Tibial nerve (tissue), 4 donors: ENCODE measurements at regions not wholly inside any gene's neighbourhood (a gene's known extent, or its start where the extent isn't known, plus 50 kb on each side); places are given as distances from the start of the nearest gene placed in this dataset.

Source experiments
- DNase-seq, 2 donors: peaks; one replicate each; pipeline ENCODE4 v3.0.0-alpha.2; 2019; ENCODE audit warnings: low spot score in 2 of 2
- H3K27ac ChIP-seq, 4 donors: fragments of 200-600 bp; sonication (generic) in 3 of 4; one replicate each; pipeline ENCODE4 v1.5.1; 2017 to 2019; ENCODE audit warnings: mild to moderate bottlenecking in 1 of 4
- H3K27me3 ChIP-seq, 2 donors: fragments of 200-600 bp; sonication (generic) in 1 of 2; one replicate each; pipeline versions ENCODE4 v1.5.1 to v1.6.0; 2017 to 2019
- H3K36me3 ChIP-seq, 3 donors: fragments of 200-600 bp; sonication (generic); one replicate each; pipeline ENCODE4 v1.5.1; 2018 to 2019
- H3K4me1 ChIP-seq, 4 donors: fragments of 200-600 bp; sonication (generic) in 3 of 4; one replicate each; pipeline ENCODE4 v1.5.1; 2017 to 2019
- H3K4me3 ChIP-seq, 4 donors: fragments of 200-600 bp; sonication (generic) in 3 of 4; one replicate each; pipeline ENCODE4 v1.5.1; 2017 to 2019; ENCODE audit warnings: mild to moderate bottlenecking in 1 of 4, moderate library complexity in 1 of 4
- H3K9me3 ChIP-seq, 4 donors: fragments of 200-600 bp; sonication (generic) in 3 of 4; one replicate each; pipeline ENCODE4 v1.5.1; 2017 to 2019
- CTCF ChIP-seq, 5 experiments: fragments of 200-600 bp in 3 of 5; fragments of 450-650 bp in 2 of 5; sonication (generic) in 3 of 5; IDR thresholded peaks; one replicate each; pipeline ENCODE4 v1.5.1; 2016 to 2019; ENCODE audit warnings: antibody characterized with exemption in 5 of 5, mild to moderate bottlenecking in 3 of 5, moderate library complexity in 2 of 5
- EP300 ChIP-seq, 2 donors: sonication (generic); formaldehyde crosslinking; IDR thresholded peaks; one replicate each; pipeline ENCODE4 v1.6.1; 2017; ENCODE audit warnings: antibody characterized with exemption in 2 of 2, mild to moderate bottlenecking in 1 of 2
- POLR2A ChIP-seq, 2 donors: fragments of 450-650 bp; IDR thresholded peaks; one replicate each; pipeline ENCODE4 v1.6.1; 2017; ENCODE audit warnings: antibody characterized with exemption in 2 of 2, mild to moderate bottlenecking in 2 of 2, moderate library complexity in 2 of 2
- WGBS, 2 donors: methylation state at CpG; one replicate each; pipeline ENCODE4 v1.1.5; 2018; 5-methylcytosine and 5-hydroxymethylcytosine counted together

GRCh38 chr21:41055266-41055665 lies 112.7 kb upstream of the BACE2 start:
- 83 to 87% methylated on average over 8 of the region's 8 CpGs for WGBS, 2 donors
- TF ChIP-seq EP300 (IDR thresholded peaks at IDR 0.05) (no peak), POLR2A (IDR thresholded peaks at IDR 0.05) (no peak), CTCF (IDR thresholded peaks at IDR 0.05) (no peak)

GRCh38 chr21:41059871-41060270 lies 108.1 kb upstream of the BACE2 start:
- TF ChIP-seq EP300 (IDR thresholded peaks at IDR 0.05) (no peak), CTCF (IDR thresholded peaks at IDR 0.05) (no peak), POLR2A (IDR thresholded peaks at IDR 0.05) (no peak)
- Histone ChIP-seq H3K36me3 (no peaks in the 10 kb centered on the region), H3K27me3 (no peaks in the 10 kb centered on the region), H3K4me3 (no peak overlapping the region), H3K4me1 (no peaks in the 10 kb centered on the region), H3K27ac (no peak overlapping the region), H3K9me3 (peaks cover 0 to 13% (median 0%) of the 10 kb centered on the region in 4 donors)
- 50 to 58% methylated on average over 6 of the region's 6 CpGs for WGBS, 2 donors
- DNase-seq = no peak

More at GRCh38 chr21:41055266-41055665, 112.7 kb upstream of the BACE2 start:
- Histone ChIP-seq H3K9me3 (peaks cover 0 to 13% (median 0%) of the 10 kb centered on the region in 4 donors), H3K27ac (no peak overlapping the region), H3K4me1 (no peaks in the 10 kb centered on the region), H3K4me3 (no peak overlapping the region), H3K27me3 (no peaks in the 10 kb centered on the region), H3K36me3 (no peaks in the 10 kb centered on the region)
- no peak for DNase-seq

GRCh38 chr21:41061701-41062100 lies 106.3 kb upstream of the BACE2 start:
- H3K36me3 ChIP-seq = no peaks in the 10 kb centered on the region
- TF ChIP-seq POLR2A (IDR thresholded peaks at IDR 0.05) (no peak), EP300 (IDR thresholded peaks at IDR 0.05) (no peak), CTCF (IDR thresholded peaks at IDR 0.05) (no peak)
- H3K27ac ChIP-seq = no peak overlapping the region
- no peak for DNase-seq
- no peak overlapping the region for H3K4me3 ChIP-seq
- no peaks in the 10 kb centered on the region for H3K27me3 ChIP-seq
- 84 to 85% methylated on average over 7 of the region's 7 CpGs for WGBS, 2 donors
- H3K9me3 ChIP-seq = peaks cover 0 to 13% (median 0%) of the 10 kb centered on the region in 4 donors
- no peaks in the 10 kb centered on the region for H3K4me1 ChIP-seq

- peaks cover 0 to 10% (median 0%) of the 10 kb centered on the region in 4 donors for H3K4me1 ChIP-seq
- H3K4me3 ChIP-seq = no peak overlapping the region
- WGBS, 2 donors = 40 to 41% methylated on average over 12 of the region's 12 CpGs
- no peak for TF ChIP-seq POLR2A (IDR thresholded peaks at IDR 0.05)
- no peak for TF ChIP-seq EP300 (IDR thresholded peaks at IDR 0.05)
- no peak for TF ChIP-seq CTCF (IDR thresholded peaks at IDR 0.05)
- peaks cover 0 to 4% (median 0%) of the 10 kb centered on the region in 4 donors for H3K9me3 ChIP-seq
- H3K27me3 ChIP-seq = peaks cover 0 to 3% of the 10 kb centered on the region in 2 donors
- H3K27ac ChIP-seq = no peak overlapping the region
- H3K36me3 ChIP-seq = no peaks in the 10 kb centered on the region
- no peak for DNase-seq
Measured at GRCh38 chr21:41064334-41064791, 103.6 kb upstream of the BACE2 start.

- TF ChIP-seq EP300 (IDR thresholded peaks at IDR 0.05) (no peak), CTCF (IDR thresholded peaks at IDR 0.05) (no peak), POLR2A (IDR thresholded peaks at IDR 0.05) (no peak)
- H3K27ac ChIP-seq = no peak overlapping the region
- H3K9me3 ChIP-seq = no peaks in the 10 kb centered on the region
- no peak for DNase-seq
- H3K4me1 ChIP-seq = peaks cover 0 to 10% (median 0%) of the 10 kb centered on the region in 4 donors
- 93% methylated on average over 6 to 8 of the region's 8 CpGs for WGBS, 2 donors
- H3K4me3 ChIP-seq = no peak overlapping the region
- H3K36me3 ChIP-seq = no peaks in the 10 kb centered on the region
- peaks cover 0 to 3% of the 10 kb centered on the region in 2 donors for H3K27me3 ChIP-seq
Measured at GRCh38 chr21:41064951-41065350, 103.0 kb upstream of the BACE2 start.
